ENCODE measurements at regions not wholly inside any gene's neighbourhood (a gene's known extent, or its start where the extent isn't known, plus 50 kb on each side); places are given as distances from the start of the nearest gene placed in this dataset.
"Not testable (repeated sequence)": the region's sequence is repeated elsewhere in the genome, so short reads cannot be mapped to it uniquely, and the experiment has no call there.

- no peak for DNase-seq (ENCODE audit: low spot score)
Observed at GRCh38 chr9:108400297-108400696, 455.5 kb downstream of the ACTL7B start.

GRCh38 chr9:108399851-108400250 is 455.9 kb downstream of the ACTL7B start:
- DNase-seq (ENCODE audit: low spot score): no peak

- no peak for DNase-seq (ENCODE audit: low spot score)
Observed at GRCh38 chr9:108397286-108397685, 458.5 kb downstream of the ACTL7B start.

GRCh38 chr9:108396611-108397010 is 459.2 kb downstream of the ACTL7B start:
- no peak for DNase-seq (ENCODE audit: low spot score)

GRCh38 chr9:108396193-108396592 is 459.6 kb downstream of the ACTL7B start:
- DNase-seq (ENCODE audit: low spot score): no peak

GRCh38 chr9:108395421-108395820 is 460.4 kb downstream of the ACTL7B start:
- no peak for DNase-seq (ENCODE audit: low spot score)

- no peak for DNase-seq (ENCODE audit: low spot score)
Observed at GRCh38 chr9:108394726-108395125, 461.1 kb downstream of the ACTL7B start.

GRCh38 chr9:108393481-108394001 is 462.2 kb downstream of the ACTL7B start:
- not testable (repeated sequence) for DNase-seq (ENCODE audit: low spot score)

- DNase-seq (ENCODE audit: low spot score): no peak
Observed at GRCh38 chr9:108392877-108393276, 462.9 kb downstream of the ACTL7B start.

GRCh38 chr9:108389056-108389455 is 466.7 kb downstream of the ACTL7B start:
- DNase-seq (ENCODE audit: low spot score): no peak

GRCh38 chr9:108386859-108387384 is 468.9 kb downstream of the ACTL7B start:
- no peak for DNase-seq (ENCODE audit: low spot score)

GRCh38 chr9:108386032-108386431 is 469.8 kb downstream of the ACTL7B start:
- DNase-seq (ENCODE audit: low spot score): no peak

GRCh38 chr9:108383796-108384195 is 472.0 kb downstream of the ACTL7B start:
- no peak for DNase-seq (ENCODE audit: low spot score)

GRCh38 chr9:108382310-108382709 is 473.5 kb downstream of the ACTL7B start:
- DNase-seq (ENCODE audit: low spot score): no peak

- DNase-seq (ENCODE audit: low spot score): no peak
Observed at GRCh38 chr9:108377881-108378280, 477.9 kb downstream of the ACTL7B start.

GRCh38 chr9:108377382-108377781 is 478.4 kb downstream of the ACTL7B start:
- DNase-seq (ENCODE audit: low spot score): no peak

GRCh38 chr9:108376140-108376539 is 479.6 kb downstream of the ACTL7B start:
- DNase-seq (ENCODE audit: low spot score): no peak

- DNase-seq (ENCODE audit: low spot score): no peak
Observed at GRCh38 chr9:108374626-108375025, 481.2 kb downstream of the ACTL7B start.

GRCh38 chr9:108367188-108367587 is 488.6 kb downstream of the ACTL7B start:
- DNase-seq (ENCODE audit: low spot score): no peak

- DNase-seq (ENCODE audit: low spot score): no peak
Observed at GRCh38 chr9:108363311-108363710, 492.5 kb downstream of the ACTL7B start.

GRCh38 chr9:108360304-108360703 is 495.5 kb downstream of the ACTL7B start:
- DNase-seq (ENCODE audit: low spot score): no peak

- no peak for DNase-seq (ENCODE audit: low spot score)
Observed at GRCh38 chr9:108356806-108357205, 499.0 kb downstream of the ACTL7B start.

- no peak for DNase-seq (ENCODE audit: low spot score)
Observed at GRCh38 chr9:108351571-108351970, 504.2 kb downstream of the ACTL7B start.

GRCh38 chr9:108347463-108348188 is 508.2 kb downstream of the ACTL7B start:
- DNase-seq (ENCODE audit: low spot score): no peak
